ENCODE measurements at regions not wholly inside any gene's neighbourhood (a gene's known extent, or its start where the extent isn't known, plus 50 kb on each side); places are given as distances from the start of the nearest gene placed in this dataset.

GRCh38 chr4:54545663-54546424, 111.9 kb upstream of the KIT start:
- no peak for DNase-seq (ENCODE audit: low read depth)

- no peak for DNase-seq (ENCODE audit: low read depth)
These were observed 110.3 kb upstream of the KIT start for GRCh38 chr4:54547299-54548097.

GRCh38 chr4:54548098-54548620, 109.6 kb upstream of the KIT start:
- no peak for DNase-seq (ENCODE audit: low read depth)

- DNase-seq (ENCODE audit: low read depth) = no peak
These were observed 108.8 kb upstream of the KIT start for GRCh38 chr4:54548831-54549460.

- DNase-seq (ENCODE audit: low read depth) = peak; percentile 20
These were observed 107.2 kb upstream of the KIT start for GRCh38 chr4:54550395-54551171.

- DNase-seq (ENCODE audit: low read depth) = no peak
These were observed 104.8 kb upstream of the KIT start for GRCh38 chr4:54553001-54553400.

- no peak for DNase-seq (ENCODE audit: low read depth)
These were observed 103.3 kb upstream of the KIT start for GRCh38 chr4:54554339-54554990.

- no peak for DNase-seq (ENCODE audit: low read depth)
These were observed 101.7 kb upstream of the KIT start for GRCh38 chr4:54556051-54556450.

- no peak for DNase-seq (ENCODE audit: low read depth)
These were observed 101.2 kb upstream of the KIT start for GRCh38 chr4:54556587-54556986.

- DNase-seq (ENCODE audit: low read depth) = no peak
These were observed 98.7 kb upstream of the KIT start for GRCh38 chr4:54558889-54559677.

- no peak for DNase-seq (ENCODE audit: low read depth)
These were observed 97.2 kb upstream of the KIT start for GRCh38 chr4:54560513-54560912.

- no peak for DNase-seq (ENCODE audit: low read depth)
These were observed 95.8 kb upstream of the KIT start for GRCh38 chr4:54561940-54562339.

- no peak for DNase-seq (ENCODE audit: low read depth)
These were observed 91.1 kb upstream of the KIT start for GRCh38 chr4:54566608-54567007.

- no peak for DNase-seq (ENCODE audit: low read depth)
These were observed 90.4 kb upstream of the KIT start for GRCh38 chr4:54567327-54567726.

GRCh38 chr4:54568184-54568583, 89.6 kb upstream of the KIT start:
- peak; percentile 55 for DNase-seq (ENCODE audit: low read depth)

- DNase-seq (ENCODE audit: low read depth) = no peak
These were observed 86.9 kb upstream of the KIT start for GRCh38 chr4:54570822-54571221.

- DNase-seq (ENCODE audit: low read depth) = peak; percentile 24
These were observed 86.2 kb upstream of the KIT start for GRCh38 chr4:54571293-54572151.

- DNase-seq (ENCODE audit: low read depth) = no peak
These were observed 85.6 kb upstream of the KIT start for GRCh38 chr4:54572152-54572542.

- DNase-seq (ENCODE audit: low read depth) = no peak
These were observed 83.3 kb upstream of the KIT start for GRCh38 chr4:54574500-54574899.

- DNase-seq (ENCODE audit: low read depth) = no peak
These were observed 81.8 kb upstream of the KIT start for GRCh38 chr4:54575919-54576318.
